GM23338 (cell line): ENCODE measurements at regions not wholly inside any gene's neighbourhood (a gene's known extent, or its start where the extent isn't known, plus 50 kb on each side); places are given as distances from the start of the nearest gene placed in this dataset. TPM values are rescaled to one million over a fixed set of nuclear protein-coding genes. Genes with fewer than 3 reads are reported as not detected.

Source experiments
- NANOG ChIP-seq: IDR thresholded peaks from 2 replicates; pipeline ENCODE4 v1.6.1; 2016; ENCODE audit warnings: antibody characterized with exemption, borderline replicate concordance
- small RNA-seq: library from RNA; depleted of rRNA; stranded (forward); fragments of <200 nt; gene quantifications from one replicate; pipeline ENCODE3, GENCODE V24; 2014; ENCODE audit warnings: low replicate concordance
- TF ChIP-seq, protein P1 (sequence below): fragments of 250-450 bp; sonication (Bioruptor Pico); IDR thresholded peaks from 2 replicates; pipeline ENCODE4 v1.5.0; 2020; ENCODE audit warnings: mild to moderate bottlenecking, moderate library complexity

GRCh38 chr7:10919923-10920322 lies 53.7 kb upstream of the PHF14 start (continued):
- TF ChIP-seq, protein P1, sequence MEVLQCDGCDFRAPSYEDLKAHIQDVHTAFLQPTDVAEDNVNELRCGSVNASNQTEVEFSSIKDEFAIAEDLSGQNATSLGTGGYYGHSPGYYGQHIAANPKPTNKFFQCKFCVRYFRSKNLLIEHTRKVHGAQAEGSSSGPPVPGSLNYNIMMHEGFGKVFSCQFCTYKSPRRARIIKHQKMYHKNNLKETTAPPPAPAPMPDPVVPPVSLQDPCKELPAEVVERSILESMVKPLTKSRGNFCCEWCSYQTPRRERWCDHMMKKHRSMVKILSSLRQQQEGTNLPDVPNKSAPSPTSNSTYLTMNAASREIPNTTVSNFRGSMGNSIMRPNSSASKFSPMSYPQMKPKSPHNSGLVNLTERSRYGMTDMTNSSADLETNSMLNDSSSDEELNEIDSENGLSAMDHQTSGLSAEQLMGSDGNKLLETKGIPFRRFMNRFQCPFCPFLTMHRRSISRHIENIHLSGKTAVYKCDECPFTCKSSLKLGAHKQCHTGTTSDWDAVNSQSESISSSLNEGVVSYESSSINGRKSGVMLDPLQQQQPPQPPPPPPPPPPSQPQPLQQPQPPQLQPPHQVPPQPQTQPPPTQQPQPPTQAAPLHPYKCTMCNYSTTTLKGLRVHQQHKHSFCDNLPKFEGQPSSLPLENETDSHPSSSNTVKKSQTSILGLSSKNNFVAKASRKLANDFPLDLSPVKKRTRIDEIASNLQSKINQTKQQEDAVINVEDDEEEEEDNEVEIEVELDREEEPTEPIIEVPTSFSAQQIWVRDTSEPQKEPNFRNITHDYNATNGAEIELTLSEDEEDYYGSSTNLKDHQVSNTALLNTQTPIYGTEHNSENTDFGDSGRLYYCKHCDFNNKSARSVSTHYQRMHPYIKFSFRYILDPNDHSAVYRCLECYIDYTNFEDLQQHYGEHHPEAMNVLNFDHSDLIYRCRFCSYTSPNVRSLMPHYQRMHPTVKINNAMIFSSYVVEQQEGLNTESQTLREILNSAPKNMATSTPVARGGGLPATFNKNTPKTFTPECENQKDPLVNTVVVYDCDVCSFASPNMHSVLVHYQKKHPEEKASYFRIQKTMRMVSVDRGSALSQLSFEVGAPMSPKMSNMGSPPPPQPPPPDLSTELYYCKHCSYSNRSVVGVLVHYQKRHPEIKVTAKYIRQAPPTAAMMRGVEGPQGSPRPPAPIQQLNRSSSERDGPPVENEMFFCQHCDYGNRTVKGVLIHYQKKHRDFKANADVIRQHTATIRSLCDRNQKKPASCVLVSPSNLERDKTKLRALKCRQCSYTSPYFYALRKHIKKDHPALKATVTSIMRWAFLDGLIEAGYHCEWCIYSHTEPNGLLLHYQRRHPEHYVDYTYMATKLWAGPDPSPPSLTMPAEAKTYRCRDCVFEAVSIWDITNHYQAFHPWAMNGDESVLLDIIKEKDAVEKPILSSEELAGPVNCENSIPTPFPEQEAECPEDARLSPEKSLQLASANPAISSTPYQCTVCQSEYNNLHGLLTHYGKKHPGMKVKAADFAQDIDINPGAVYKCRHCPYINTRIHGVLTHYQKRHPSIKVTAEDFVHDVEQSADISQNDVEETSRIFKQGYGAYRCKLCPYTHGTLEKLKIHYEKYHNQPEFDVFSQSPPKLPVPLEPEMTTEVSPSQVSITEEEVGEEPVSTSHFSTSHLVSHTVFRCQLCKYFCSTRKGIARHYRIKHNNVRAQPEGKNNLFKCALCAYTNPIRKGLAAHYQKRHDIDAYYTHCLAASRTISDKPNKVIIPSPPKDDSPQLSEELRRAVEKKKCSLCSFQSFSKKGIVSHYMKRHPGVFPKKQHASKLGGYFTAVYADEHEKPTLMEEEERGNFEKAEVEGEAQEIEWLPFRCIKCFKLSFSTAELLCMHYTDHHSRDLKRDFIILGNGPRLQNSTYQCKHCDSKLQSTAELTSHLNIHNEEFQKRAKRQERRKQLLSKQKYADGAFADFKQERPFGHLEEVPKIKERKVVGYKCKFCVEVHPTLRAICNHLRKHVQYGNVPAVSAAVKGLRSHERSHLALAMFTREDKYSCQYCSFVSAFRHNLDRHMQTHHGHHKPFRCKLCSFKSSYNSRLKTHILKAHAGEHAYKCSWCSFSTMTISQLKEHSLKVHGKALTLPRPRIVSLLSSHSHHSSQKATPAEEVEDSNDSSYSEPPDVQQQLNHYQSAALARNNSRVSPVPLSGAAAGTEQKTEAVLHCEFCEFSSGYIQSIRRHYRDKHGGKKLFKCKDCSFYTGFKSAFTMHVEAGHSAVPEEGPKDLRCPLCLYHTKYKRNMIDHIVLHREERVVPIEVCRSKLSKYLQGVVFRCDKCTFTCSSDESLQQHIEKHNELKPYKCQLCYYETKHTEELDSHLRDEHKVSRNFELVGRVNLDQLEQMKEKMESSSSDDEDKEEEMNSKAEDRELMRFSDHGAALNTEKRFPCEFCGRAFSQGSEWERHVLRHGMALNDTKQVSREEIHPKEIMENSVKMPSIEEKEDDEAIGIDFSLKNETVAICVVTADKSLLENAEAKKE (CRISPR knock-in tag): no peak
- TF ChIP-seq NANOG: no peak

Small RNA genes in the stretch of these regions (small RNA-seq; reads per million reads assigned to genes)
- gene AC004852.1 (not detected), gene AC009945.1 (not detected), gene RF00012 (not detected), gene RF00019 (not detected)
